UCSD-AML1 (cell line): ENCODE measurements at regions not wholly inside any gene's neighbourhood (a gene's known extent, or its start where the extent isn't known, plus 50 kb on each side); places are given as distances from the start of the nearest gene placed in this dataset.
"Not testable (repeated sequence)": the region's sequence is repeated elsewhere in the genome, so short reads cannot be mapped to it uniquely, and the experiment has no call there.

ENCODE experiments used
- DNase-seq: peaks from one replicate; lab custom pipeline; 2025; ENCODE audit not compliant: unreplicated experiment; lab: John Stamatoyannopoulos, UW

- DNase-seq = no peak
Measured at GRCh38 chr3:166456286-166456685, 619.1 kb upstream of the BCHE start.

GRCh38 chr3:166455744-166456143 is 618.5 kb upstream of the BCHE start:
- DNase-seq = no peak

- no peak for DNase-seq
Measured at GRCh38 chr3:166453478-166453877, 616.3 kb upstream of the BCHE start.

- no peak for DNase-seq
Measured at GRCh38 chr3:166451997-166452396, 614.8 kb upstream of the BCHE start.

- no peak for DNase-seq
Measured at GRCh38 chr3:166447513-166447912, 610.3 kb upstream of the BCHE start.

- no peak for DNase-seq
Measured at GRCh38 chr3:166446986-166447385, 609.8 kb upstream of the BCHE start.

GRCh38 chr3:166446291-166446690 is 609.1 kb upstream of the BCHE start:
- no peak for DNase-seq

- DNase-seq = no peak
Measured at GRCh38 chr3:166445865-166446264, 608.6 kb upstream of the BCHE start.

GRCh38 chr3:166444756-166445155 is 607.5 kb upstream of the BCHE start:
- no peak for DNase-seq

- DNase-seq = no peak
Measured at GRCh38 chr3:166444336-166444735, 607.1 kb upstream of the BCHE start.

- no peak for DNase-seq
Measured at GRCh38 chr3:166435469-166436057, 598.3 kb upstream of the BCHE start.

GRCh38 chr3:166433060-166433459 is 595.8 kb upstream of the BCHE start:
- DNase-seq = no peak

GRCh38 chr3:166425900-166426611 is 588.8 kb upstream of the BCHE start:
- DNase-seq = peak; percentile 42

- DNase-seq = no peak
Measured at GRCh38 chr3:166425021-166425420, 587.8 kb upstream of the BCHE start.

GRCh38 chr3:166423824-166424513 is 586.7 kb upstream of the BCHE start:
- DNase-seq = not testable (repeated sequence)

GRCh38 chr3:166422556-166422955 is 585.3 kb upstream of the BCHE start:
- DNase-seq = no peak

- no peak for DNase-seq
Measured at GRCh38 chr3:166420071-166420470, 582.8 kb upstream of the BCHE start.

- DNase-seq = no peak
Measured at GRCh38 chr3:166405896-166406295, 568.7 kb upstream of the BCHE start.

- no peak for DNase-seq
Measured at GRCh38 chr3:166405465-166405864, 568.2 kb upstream of the BCHE start.

GRCh38 chr3:166390303-166390702 is 553.1 kb upstream of the BCHE start:
- no peak for DNase-seq

GRCh38 chr3:166388321-166388720 is 551.1 kb upstream of the BCHE start:
- no peak for DNase-seq

GRCh38 chr3:166372571-166373106 is 535.4 kb upstream of the BCHE start:
- no peak for DNase-seq
